Body of pancreas (tissue), 4 donors: ENCODE measurements at regions not wholly inside any gene's neighbourhood (a gene's known extent, or its start where the extent isn't known, plus 50 kb on each side); places are given as distances from the start of the nearest gene placed in this dataset.

Experiments
- ATAC-seq: fragments of 150-250 bp; one replicate; pipeline ENCODE4 v1.9.1; 2016
- DNase-seq, 4 donors: peaks; one replicate each; pipeline ENCODE4 v3.0.0-alpha.2; 2019
- H3K27ac ChIP-seq, 4 donors: fragments of 200-600 bp; sonication (generic); 1 replicate in 3 of 4; 2 replicates in 1 of 4; pipeline versions ENCODE4 v1.5.1 to v1.6.1; 2016 to 2019; ENCODE audit warnings: mild to moderate bottlenecking in 1 of 4, mixed read lengths in 1 of 4, moderate library complexity in 1 of 4
- H3K27me3 ChIP-seq, 2 donors: fragments of 200-600 bp; sonication (generic); one replicate each; pipeline ENCODE4 v1.6.0; 2016; ENCODE audit warnings: mild to moderate bottlenecking in 1 of 2
- H3K36me3 ChIP-seq, 2 donors: fragments of 200-600 bp; sonication (generic); replicated peaks in 1 of 2; 2 replicates each; pipeline ENCODE4 v1.5.1; 2016; ENCODE audit warnings: low read depth in 2 of 2; ENCODE audit not compliant: insufficient read depth in 1 of 2
- H3K4me1 ChIP-seq: fragments of 200-600 bp; sonication (generic); one replicate; pipeline ENCODE4 v1.6.0; 2016
- H3K4me3 ChIP-seq, 2 donors: fragments of 200-600 bp; sonication (generic); 1 replicate in 1 of 2; 2 replicates in 1 of 2; pipeline ENCODE4 v1.5.1; 2016 to 2019
- H3K9me3 ChIP-seq, 3 donors: fragments of 200-600 bp; sonication (generic); 1 replicate in 2 of 3; 2 replicates in 1 of 3; pipeline ENCODE4 v1.5.1; 2016
- POLR2A ChIP-seq, 3 donors: fragments of 450-650 bp; IDR thresholded peaks; one replicate each; pipeline ENCODE4 v1.6.1; 2016; ENCODE audit warnings: antibody characterized with exemption in 3 of 3, mild to moderate bottlenecking in 2 of 3
- WGBS, 2 donors: methylation state at CpG; one replicate each; pipeline ENCODE4 v1.1.5; 2017; 5-methylcytosine and 5-hydroxymethylcytosine counted together
- intact Hi-C: fragments of 100-400 bp; cut with DNase I; formaldehyde crosslinking; loops from one replicate; pipeline ENCODE4 v1.15.1; 2023
- TF ChIP-seq, protein P1 (sequence below), 7 experiments: fragments of 450-650 bp in 4 of 7; fragments of 200-600 bp in 3 of 7; sonication (generic) in 3 of 7; IDR thresholded peaks; one replicate each; pipeline ENCODE4 v1.5.1; 2016 to 2019; ENCODE audit warnings: antibody characterized with exemption in 7 of 7

DNA sequence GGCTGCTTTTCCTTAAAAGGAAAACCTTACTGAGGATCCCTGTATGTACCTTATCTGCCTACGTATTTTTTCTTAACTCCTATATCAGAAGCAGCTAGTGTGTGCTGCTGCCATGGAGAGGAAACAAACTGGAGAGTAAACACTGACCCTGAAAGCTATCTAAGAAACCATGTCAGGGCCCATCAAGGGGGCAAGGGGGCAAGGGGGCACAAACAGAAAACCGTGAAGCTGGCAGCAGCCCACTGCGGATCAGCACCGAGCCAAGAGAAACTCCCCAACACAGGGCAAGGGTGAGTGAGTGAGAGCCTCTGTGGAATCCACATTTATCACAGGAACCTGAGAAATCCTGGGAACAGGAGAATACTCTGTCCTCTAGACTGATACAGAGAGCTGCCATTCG is 1204.2 kb downstream of the PCDH18 start:
- Histone ChIP-seq H3K27ac (no peak overlapping the region), H3K4me1 (no peaks in the 10 kb centered on the region), H3K36me3 (no peaks in the 10 kb centered on the region), H3K4me3 (no peak overlapping the region), H3K27me3 (no peaks in the 10 kb centered on the region), H3K9me3 (no peaks in the 10 kb centered on the region)
- no peak for TF ChIP-seq POLR2A (IDR thresholded peaks at IDR 0.05)
- ATAC-seq (no peak), DNase-seq (no peak)
- intact Hi-C loops = no loop called here
- WGBS, 2 donors = 12 to 28% methylated on average over 5 of the region's 5 CpGs

- Histone ChIP-seq H3K27ac (no peak overlapping the region), H3K9me3 (no peaks in the 10 kb centered on the region), H3K4me1 (no peaks in the 10 kb centered on the region), H3K4me3 (no peak overlapping the region), H3K36me3 (no peaks in the 10 kb centered on the region), H3K27me3 (no peaks in the 10 kb centered on the region)
- ATAC-seq = no peak
- intact Hi-C loops = no loop called here
- 42 to 73% methylated on average over 1 of the region's 1 CpG for WGBS, 2 donors
- TF ChIP-seq POLR2A (IDR thresholded peaks at IDR 0.05) = no peak
- TF ChIP-seq, protein P1, sequence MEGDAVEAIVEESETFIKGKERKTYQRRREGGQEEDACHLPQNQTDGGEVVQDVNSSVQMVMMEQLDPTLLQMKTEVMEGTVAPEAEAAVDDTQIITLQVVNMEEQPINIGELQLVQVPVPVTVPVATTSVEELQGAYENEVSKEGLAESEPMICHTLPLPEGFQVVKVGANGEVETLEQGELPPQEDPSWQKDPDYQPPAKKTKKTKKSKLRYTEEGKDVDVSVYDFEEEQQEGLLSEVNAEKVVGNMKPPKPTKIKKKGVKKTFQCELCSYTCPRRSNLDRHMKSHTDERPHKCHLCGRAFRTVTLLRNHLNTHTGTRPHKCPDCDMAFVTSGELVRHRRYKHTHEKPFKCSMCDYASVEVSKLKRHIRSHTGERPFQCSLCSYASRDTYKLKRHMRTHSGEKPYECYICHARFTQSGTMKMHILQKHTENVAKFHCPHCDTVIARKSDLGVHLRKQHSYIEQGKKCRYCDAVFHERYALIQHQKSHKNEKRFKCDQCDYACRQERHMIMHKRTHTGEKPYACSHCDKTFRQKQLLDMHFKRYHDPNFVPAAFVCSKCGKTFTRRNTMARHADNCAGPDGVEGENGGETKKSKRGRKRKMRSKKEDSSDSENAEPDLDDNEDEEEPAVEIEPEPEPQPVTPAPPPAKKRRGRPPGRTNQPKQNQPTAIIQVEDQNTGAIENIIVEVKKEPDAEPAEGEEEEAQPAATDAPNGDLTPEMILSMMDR (IDR thresholded peaks at IDR 0.05) = no peak
- DNase-seq = no peak
Observed at GRCh38 chr4:136320465-136320813, 1211.9 kb downstream of the PCDH18 start.

DNA sequence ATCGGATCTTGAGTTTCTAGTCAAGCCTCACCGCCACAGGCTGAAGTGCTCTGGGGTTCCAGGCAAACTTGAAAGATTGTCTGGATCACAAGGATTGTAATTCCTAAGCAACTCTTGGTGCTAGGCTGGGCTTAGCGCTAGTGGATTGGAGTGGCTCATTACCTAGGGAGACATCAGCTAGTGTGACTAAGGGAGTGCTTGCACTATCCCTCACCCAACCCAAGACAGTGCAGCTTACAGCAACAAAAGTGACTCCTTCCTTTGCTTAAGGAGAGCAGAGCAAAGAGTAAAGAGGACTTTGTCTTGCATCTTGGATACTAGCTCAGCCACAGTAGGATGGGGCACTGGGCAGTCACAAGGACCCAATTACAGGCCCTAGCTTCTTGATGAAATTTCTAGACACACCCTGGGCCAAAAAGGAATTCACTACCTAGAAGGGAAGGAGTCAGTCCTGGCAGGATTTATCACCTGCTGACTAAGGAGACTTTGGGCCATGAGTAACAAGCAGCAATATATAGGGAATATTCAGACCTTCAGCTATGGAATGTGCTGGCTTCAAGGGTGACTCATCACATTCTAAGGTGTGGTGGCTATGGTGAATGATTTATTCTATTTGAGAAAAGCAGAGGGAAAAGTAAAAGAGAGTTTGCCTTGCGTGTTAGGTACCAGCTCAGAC is 1212.4 kb downstream of the PCDH18 start:
- TF ChIP-seq POLR2A (IDR thresholded peaks at IDR 0.05) = no peak
- TF ChIP-seq, protein P1 (IDR thresholded peaks at IDR 0.05) = no peak
- Histone ChIP-seq H3K36me3 (no peaks in the 10 kb centered on the region), H3K4me1 (no peaks in the 10 kb centered on the region), H3K27me3 (no peaks in the 10 kb centered on the region), H3K27ac (no peak overlapping the region), H3K9me3 (no peaks in the 10 kb centered on the region), H3K4me3 (no peak overlapping the region)
- no peak for ATAC-seq
- WGBS, 2 donors = 80 to 90% methylated on average over 4 of the region's 4 CpGs
- intact Hi-C loops = no loop called here
- no peak for DNase-seq

- intact Hi-C loops = no loop called here
- Histone ChIP-seq H3K4me3 (no peak overlapping the region), H3K9me3 (no peaks in the 10 kb centered on the region), H3K36me3 (no peaks in the 10 kb centered on the region), H3K4me1 (no peaks in the 10 kb centered on the region), H3K27me3 (no peaks in the 10 kb centered on the region), H3K27ac (no peak overlapping the region)
- no peak for ATAC-seq
- TF ChIP-seq POLR2A (IDR thresholded peaks at IDR 0.05) = no peak
- TF ChIP-seq, protein P1 (IDR thresholded peaks at IDR 0.05) = no peak
- DNase-seq = no peak
- 54 to 59% methylated on average over 3 of the region's 3 CpGs for WGBS, 2 donors
Observed at GRCh38 chr4:136316961-136317360, 1215.3 kb downstream of the PCDH18 start.

DNA sequence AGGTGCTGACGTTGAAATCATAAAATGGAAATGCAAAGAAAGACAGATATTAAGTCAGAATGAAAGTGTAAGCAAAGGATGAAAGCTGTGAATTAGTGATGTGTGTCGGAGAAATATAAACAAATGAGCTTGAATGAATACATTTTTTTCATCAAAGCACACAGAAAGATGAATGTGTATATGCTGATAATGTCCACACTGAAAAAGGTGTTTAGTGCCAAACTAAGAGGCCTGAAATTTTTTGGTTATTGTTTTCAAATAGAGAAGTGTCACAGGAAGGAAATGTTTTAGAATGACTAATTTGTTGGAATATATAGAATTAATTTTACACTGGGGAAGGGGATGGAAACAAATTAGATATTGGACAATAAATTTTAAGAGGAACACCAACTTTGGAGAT is 1217.6 kb downstream of the PCDH18 start:
- H3K27me3 ChIP-seq = no peaks in the 10 kb centered on the region
- H3K4me3 ChIP-seq = no peak overlapping the region
- TF ChIP-seq, protein P1 (IDR thresholded peaks at IDR 0.05) = no peak
- TF ChIP-seq POLR2A (IDR thresholded peaks at IDR 0.05) = no peak
- no peaks in the 10 kb centered on the region for H3K9me3 ChIP-seq
- DNase-seq (no peak), ATAC-seq (no peak)
- H3K27ac ChIP-seq = no peak overlapping the region
- H3K4me1 ChIP-seq = no peaks in the 10 kb centered on the region
- 46 to 55% methylated on average over 2 of the region's 2 CpGs for WGBS, 2 donors
- no peaks in the 10 kb centered on the region for H3K36me3 ChIP-seq
- intact Hi-C loops = no loop called here
